ENCODE measurements at regions not wholly inside any gene's neighbourhood (a gene's known extent, or its start where the extent isn't known, plus 50 kb on each side); places are given as distances from the start of the nearest gene placed in this dataset.

DNA sequence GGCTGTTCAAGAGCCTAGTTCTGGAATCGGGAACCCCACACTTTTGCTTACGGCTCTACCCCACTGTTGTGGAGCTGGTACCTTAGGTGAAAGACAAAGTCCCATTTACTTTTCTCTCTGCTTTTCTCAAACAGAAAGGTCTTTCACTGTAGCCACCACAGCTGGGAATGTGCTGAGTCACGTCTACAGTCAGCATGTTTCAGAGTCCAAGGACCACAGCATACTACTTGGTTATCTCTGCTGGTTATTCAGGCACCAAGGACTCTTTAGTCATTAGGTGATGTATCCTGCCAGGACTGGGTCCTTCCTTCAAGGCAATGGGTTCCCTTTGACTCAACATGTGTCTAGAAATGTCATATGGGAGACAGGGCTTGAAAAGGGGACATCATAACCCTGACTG is 266.8 kb upstream of the STEAP1 start:
- no peak overlapping the region for H3K27ac Mint-ChIP-seq
- no peaks in the 10 kb centered on the region for H3K27me3 Mint-ChIP-seq
- no peak for ATAC-seq (ENCODE audit: low read depth)
- no peaks in the 10 kb centered on the region for H3K36me3 Mint-ChIP-seq (ENCODE audit: low read depth)
- DNase-seq = no peak
- no peaks in the 10 kb centered on the region for H3K9me3 Mint-ChIP-seq
- ChIA-PET POLR2A (no interaction called here), CTCF (no interaction called here)
- no peak overlapping the region for H3K4me3 Mint-ChIP-seq
- intact Hi-C loops (cut with micrococcal nuclease) = no loop called here
- TF ChIP-seq, protein P1, sequence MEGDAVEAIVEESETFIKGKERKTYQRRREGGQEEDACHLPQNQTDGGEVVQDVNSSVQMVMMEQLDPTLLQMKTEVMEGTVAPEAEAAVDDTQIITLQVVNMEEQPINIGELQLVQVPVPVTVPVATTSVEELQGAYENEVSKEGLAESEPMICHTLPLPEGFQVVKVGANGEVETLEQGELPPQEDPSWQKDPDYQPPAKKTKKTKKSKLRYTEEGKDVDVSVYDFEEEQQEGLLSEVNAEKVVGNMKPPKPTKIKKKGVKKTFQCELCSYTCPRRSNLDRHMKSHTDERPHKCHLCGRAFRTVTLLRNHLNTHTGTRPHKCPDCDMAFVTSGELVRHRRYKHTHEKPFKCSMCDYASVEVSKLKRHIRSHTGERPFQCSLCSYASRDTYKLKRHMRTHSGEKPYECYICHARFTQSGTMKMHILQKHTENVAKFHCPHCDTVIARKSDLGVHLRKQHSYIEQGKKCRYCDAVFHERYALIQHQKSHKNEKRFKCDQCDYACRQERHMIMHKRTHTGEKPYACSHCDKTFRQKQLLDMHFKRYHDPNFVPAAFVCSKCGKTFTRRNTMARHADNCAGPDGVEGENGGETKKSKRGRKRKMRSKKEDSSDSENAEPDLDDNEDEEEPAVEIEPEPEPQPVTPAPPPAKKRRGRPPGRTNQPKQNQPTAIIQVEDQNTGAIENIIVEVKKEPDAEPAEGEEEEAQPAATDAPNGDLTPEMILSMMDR (IDR thresholded peaks at IDR 0.05) = no peak
- H3K4me1 Mint-ChIP-seq = no peaks in the 10 kb centered on the region

DNA sequence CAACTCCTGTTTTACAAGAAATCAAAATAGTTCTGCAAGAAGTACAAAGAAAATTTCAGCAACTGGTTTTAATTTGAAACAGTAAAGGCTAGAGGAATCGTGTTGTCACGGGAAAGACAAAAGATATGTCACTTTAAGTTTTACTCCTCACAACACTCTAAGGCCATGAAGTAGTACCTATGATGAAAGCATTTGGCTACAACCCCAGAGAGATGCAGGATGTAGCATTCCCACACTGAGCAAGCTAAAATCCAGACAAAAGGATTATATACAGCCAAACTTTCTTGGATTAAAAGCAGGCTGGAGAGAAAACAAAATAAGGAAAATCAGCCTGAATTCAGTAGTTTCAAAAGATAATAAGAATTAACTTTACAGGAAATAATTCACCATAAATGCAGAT is 245.5 kb upstream of the STEAP1 start:
- no peaks in the 10 kb centered on the region for H3K9me3 Mint-ChIP-seq
- no peak for ATAC-seq (ENCODE audit: low read depth)
- no peaks in the 10 kb centered on the region for H3K36me3 Mint-ChIP-seq (ENCODE audit: low read depth)
- TF ChIP-seq, protein P1 (IDR thresholded peaks at IDR 0.05) = no peak
- intact Hi-C loops (cut with micrococcal nuclease) = no loop called here
- no peaks in the 10 kb centered on the region for H3K27me3 Mint-ChIP-seq
- CTCF ChIA-PET = no interaction called here
- no peak overlapping the region for H3K27ac Mint-ChIP-seq
- no peak overlapping the region for H3K4me3 Mint-ChIP-seq
- DNase-seq = no peak
- no peaks in the 10 kb centered on the region for H3K4me1 Mint-ChIP-seq
- POLR2A ChIA-PET = no interaction called here

DNA sequence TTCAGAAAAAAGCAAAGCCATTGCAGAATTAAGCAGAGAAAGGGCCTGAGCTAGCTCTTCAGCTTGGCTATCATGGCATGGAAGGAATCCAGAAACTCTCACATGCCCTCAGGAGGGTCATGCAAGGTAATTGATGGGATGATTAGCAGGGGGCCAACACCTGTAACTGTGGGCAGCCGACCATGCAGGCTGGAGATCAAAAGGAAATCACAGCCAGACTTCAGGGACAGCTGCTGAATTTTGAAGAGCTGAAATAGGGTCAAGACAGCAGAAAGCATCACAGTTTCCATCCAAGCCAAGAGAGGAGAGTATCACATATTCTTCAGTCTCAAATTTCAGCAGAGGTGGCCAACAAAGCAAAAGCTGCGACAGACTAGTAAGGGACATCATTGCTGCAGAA is 239.6 kb upstream of the STEAP1 start:
- no peak overlapping the region for H3K27ac Mint-ChIP-seq
- no peaks in the 10 kb centered on the region for H3K36me3 Mint-ChIP-seq (ENCODE audit: low read depth)
- no peaks in the 10 kb centered on the region for H3K4me1 Mint-ChIP-seq
- H3K4me3 Mint-ChIP-seq = no peak overlapping the region
- DNase-seq = no peak
- CTCF ChIA-PET = no interaction called here
- no peaks in the 10 kb centered on the region for H3K27me3 Mint-ChIP-seq
- intact Hi-C loops (cut with micrococcal nuclease) = no loop called here
- POLR2A ChIA-PET = no interaction called here
- H3K9me3 Mint-ChIP-seq = no peaks in the 10 kb centered on the region
- no peak for ATAC-seq (ENCODE audit: low read depth)
- TF ChIP-seq, protein P1 (IDR thresholded peaks at IDR 0.05) = no peak

DNA sequence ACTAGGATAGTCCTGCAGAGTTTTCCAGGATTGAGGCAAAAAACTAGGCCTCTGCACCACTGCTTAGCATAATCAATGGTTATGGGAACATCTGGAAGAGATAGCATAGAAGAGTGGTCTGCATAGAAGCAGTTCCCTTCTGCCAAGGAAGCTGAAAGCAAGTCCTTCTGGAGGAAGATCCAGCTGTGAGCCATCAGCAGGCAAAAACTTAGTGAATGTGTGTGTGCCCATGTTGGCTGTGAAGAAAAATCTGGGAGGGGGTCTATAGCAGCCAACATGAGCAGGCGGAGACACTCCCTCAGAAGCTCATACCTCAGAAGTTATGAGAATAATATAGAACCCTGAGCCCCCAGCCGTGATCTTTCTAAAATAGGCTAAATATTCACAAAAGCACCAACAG is 228.1 kb upstream of the STEAP1 start:
- ATAC-seq (ENCODE audit: low read depth) (no peak), DNase-seq (no peak)
- no peaks in the 10 kb centered on the region for H3K27me3 Mint-ChIP-seq
- H3K4me3 Mint-ChIP-seq = no peak overlapping the region
- H3K36me3 Mint-ChIP-seq (ENCODE audit: low read depth) = no peaks in the 10 kb centered on the region
- ChIA-PET CTCF (no interaction called here), POLR2A (no interaction called here)
- H3K4me1 Mint-ChIP-seq = no peaks in the 10 kb centered on the region
- no peaks in the 10 kb centered on the region for H3K9me3 Mint-ChIP-seq
- TF ChIP-seq, protein P1 (IDR thresholded peaks at IDR 0.05) = no peak
- intact Hi-C loops (cut with micrococcal nuclease) = no loop called here
- H3K27ac Mint-ChIP-seq = no peak overlapping the region

- no peaks in the 10 kb centered on the region for H3K27me3 Mint-ChIP-seq
These were observed 227.6 kb upstream of the STEAP1 start for GRCh38 chr7:89926701-89927100.

More at GRCh38 chr7:89926701-89927100, 227.6 kb upstream of the STEAP1 start:
- CTCF ChIA-PET = no interaction called here
- TF ChIP-seq, protein P1 (IDR thresholded peaks at IDR 0.05) = no peak
- H3K27ac Mint-ChIP-seq = no peak overlapping the region
- intact Hi-C loops (cut with micrococcal nuclease) = no loop called here
- no peak overlapping the region for H3K4me3 Mint-ChIP-seq
- POLR2A ChIA-PET = no interaction called here
- ATAC-seq (ENCODE audit: low read depth) (no peak), DNase-seq (no peak)
- H3K9me3 Mint-ChIP-seq = no peaks in the 10 kb centered on the region
- no peaks in the 10 kb centered on the region for H3K4me1 Mint-ChIP-seq
- H3K36me3 Mint-ChIP-seq (ENCODE audit: low read depth) = no peaks in the 10 kb centered on the region
